ENCODE measurements at regions not wholly inside any gene's neighbourhood (a gene's known extent, or its start where the extent isn't known, plus 50 kb on each side); places are given as distances from the start of the nearest gene placed in this dataset.

GRCh38 chr2:161480123-161480522, 64.0 kb downstream of the TBR1 start:
- intact Hi-C loops (cut with micrococcal nuclease): no loop called here
- TF ChIP-seq NFATC3 (IDR thresholded peaks at IDR 0.05): no peak
- TF ChIP-seq ZSCAN29 (IDR thresholded peaks at IDR 0.05): no peak
- no peak for TF ChIP-seq GABPB2 (CRISPR knock-in tag; conservative IDR thresholded peaks at IDR 0.05)
- TF ChIP-seq RAD51 (IDR thresholded peaks at IDR 0.05; ENCODE audit: borderline replicate concordance, low read depth): no peak
- TF ChIP-seq ZNF785 (CRISPR knock-in tag; IDR thresholded peaks at IDR 0.05): no peak
- no peak for TF ChIP-seq MYBL2 (IDR thresholded peaks at IDR 0.05; ENCODE audit: low read depth)
- TF ChIP-seq MYBL2 (CRISPR knock-in tag; IDR thresholded peaks at IDR 0.05; ENCODE audit: borderline replicate concordance): no peak
- TF ChIP-seq ETS2 (tag; IDR thresholded peaks at IDR 0.05; ENCODE audit: borderline replicate concordance, poor library complexity, severe bottlenecking): no peak
- TF ChIP-seq CHD7 (IDR thresholded peaks at IDR 0.05; ENCODE audit: low read depth, low read length): no peak
- no peak for TF ChIP-seq SIRT6 (IDR thresholded peaks at IDR 0.05; ENCODE audit: low read depth, low read length)
- TF ChIP-seq ZBTB33 (CRISPR knock-in tag; IDR thresholded peaks at IDR 0.05): no peak
- no peak for TF ChIP-seq SMARCA5 (IDR thresholded peaks at IDR 0.05)

More at GRCh38 chr2:161480123-161480522, 64.0 kb downstream of the TBR1 start:
- Histone ChIP-seq H3K4me2 (ENCODE audit: insufficient read depth, low read length) (no peak overlapping the region), H3K27me3 (ENCODE audit: control insufficient read depth in 2 of 2, insufficient read depth in 2 of 2, low read length in 2 of 2) (no peaks in the 10 kb centered on the region), H3K79me2 (ENCODE audit: control insufficient read depth, insufficient read depth, low read length) (no peaks in the 10 kb centered on the region), H2AFZ (ENCODE audit: low read depth, low read length) (no peak overlapping the region), H3K9ac (ENCODE audit: insufficient read depth in 1 of 2, low read depth in 2 of 2, low read length in 2 of 2) (no peak overlapping the region), H3K9me1 (ENCODE audit: control insufficient read depth, insufficient read depth, low read length) (no peaks in the 10 kb centered on the region), H3K4me1 (replicated peaks in 1 of 2; ENCODE audit: control insufficient read depth in 2 of 2, insufficient read depth in 2 of 2, low read length in 2 of 2) (no peaks in the 10 kb centered on the region), H4K20me1 (replicated peaks; ENCODE audit: control insufficient read depth, insufficient read depth, low read length) (no peaks in the 10 kb centered on the region), H3K36me3 (ENCODE audit: control insufficient read depth, insufficient read depth, low read length) (no peaks in the 10 kb centered on the region), H3K27ac (ENCODE audit: extremely low read depth, low read depth, low read length) (no peak overlapping the region), H3K4me3 (no peak overlapping the region), H3K9me3 (replicated peaks; ENCODE audit: control insufficient read depth, insufficient read depth, low read depth, low read length) (no peaks in the 10 kb centered on the region)
- 0% methylated on average over 3 of the region's 3 CpGs for WGBS (ENCODE audit: insufficient coverage, low coverage, missing lambda C conversion rate)
- ChIA-PET CTCF (ENCODE audit: low intra/inter-chr PET ratio) (no interaction called here), POLR2A (no interaction called here)
- no TSS peak for BruUV-seq (replicated peaks)
- DNase-seq (ENCODE audit: extremely low read depth in 1 of 4, low spot score in 3 of 4) (no peak), ATAC-seq (no peak), FAIRE-seq (no peak)
- in situ Hi-C loops (cut with MboI): no loop called here
